ENCODE measurements at regions not wholly inside any gene's neighbourhood (a gene's known extent, or its start where the extent isn't known, plus 50 kb on each side); places are given as distances from the start of the nearest gene placed in this dataset.

GRCh38 chr19:30091456-30091855, 149.4 kb downstream of the URI1 start:
- Histone ChIP-seq H3K4me3 (ENCODE audit: low read length) (no peak overlapping the region), H3K27ac (ENCODE audit: low read length) (no peak overlapping the region), H3K9me3 (ENCODE audit: control insufficient read depth, insufficient read depth, low read length) (no peaks in the 10 kb centered on the region), H3K36me3 (ENCODE audit: control insufficient read depth, insufficient read depth, low read length) (no peaks in the 10 kb centered on the region), H3K27me3 (ENCODE audit: control insufficient read depth, insufficient read depth, low read length) (no peaks in the 10 kb centered on the region), H3K4me1 (ENCODE audit: control insufficient read depth, insufficient read depth, low read length) (no peaks in the 10 kb centered on the region)
- Mint-ChIP-seq H3K27ac (no peak overlapping the region), H3K9me3 (no peaks in the 10 kb centered on the region), H3K36me3 (no peaks in the 10 kb centered on the region), H3K4me3 (no peak overlapping the region), H3K27me3 (ENCODE audit: low read depth in 2 of 2) (no peaks in the 10 kb centered on the region), H3K4me1 (no peaks in the 10 kb centered on the region)
- DNase-seq (no peak), ATAC-seq (no peak)
- intact Hi-C loops (cut with micrococcal nuclease) = no loop called here
- WGBS (ENCODE audit: insufficient coverage) = 92% methylated on average over 10 of the region's 10 CpGs
- TF ChIP-seq CTCF (IDR thresholded peaks at IDR 0.05) = no peak

GRCh38 chr19:30091856-30092255, 149.8 kb downstream of the URI1 start:
- Mint-ChIP-seq H3K36me3 (no peaks in the 10 kb centered on the region), H3K4me1 (no peaks in the 10 kb centered on the region), H3K4me3 (no peak overlapping the region), H3K27me3 (ENCODE audit: low read depth in 2 of 2) (no peaks in the 10 kb centered on the region), H3K9me3 (no peaks in the 10 kb centered on the region), H3K27ac (no peak overlapping the region)
- DNase-seq (no peak), ATAC-seq (no peak)
- WGBS (ENCODE audit: insufficient coverage) = 74% methylated on average over 3 of the region's 3 CpGs
- H3K9me3 ChIP-seq (ENCODE audit: control insufficient read depth, insufficient read depth, low read length) = no peaks in the 10 kb centered on the region
- H3K36me3 ChIP-seq (ENCODE audit: control insufficient read depth, insufficient read depth, low read length) = no peaks in the 10 kb centered on the region
- H3K27ac ChIP-seq (ENCODE audit: low read length) = no peak overlapping the region
- intact Hi-C loops (cut with micrococcal nuclease) = no loop called here
- no peak for TF ChIP-seq CTCF (IDR thresholded peaks at IDR 0.05)
- H3K4me1 ChIP-seq (ENCODE audit: control insufficient read depth, insufficient read depth, low read length) = no peaks in the 10 kb centered on the region
- no peaks in the 10 kb centered on the region for H3K27me3 ChIP-seq (ENCODE audit: control insufficient read depth, insufficient read depth, low read length)
- no peak overlapping the region for H3K4me3 ChIP-seq (ENCODE audit: low read length)

GRCh38 chr19:30092721-30093569, 150.9 kb downstream of the URI1 start:
- H3K27ac Mint-ChIP-seq = no peak overlapping the region
- no peaks in the 10 kb centered on the region for H3K4me1 ChIP-seq (ENCODE audit: control insufficient read depth, insufficient read depth, low read length)
- H3K36me3 ChIP-seq (ENCODE audit: control insufficient read depth, insufficient read depth, low read length) = no peaks in the 10 kb centered on the region
- H3K4me3 Mint-ChIP-seq = no peak overlapping the region
- no peaks in the 10 kb centered on the region for H3K4me1 Mint-ChIP-seq
- no peak overlapping the region for H3K4me3 ChIP-seq (ENCODE audit: low read length)
- ATAC-seq (no peak), DNase-seq (no peak)
- intact Hi-C loops (cut with micrococcal nuclease) = no loop called here
- no peaks in the 10 kb centered on the region for H3K27me3 Mint-ChIP-seq (ENCODE audit: low read depth in 2 of 2)
- no peaks in the 10 kb centered on the region for H3K9me3 Mint-ChIP-seq
- TF ChIP-seq CTCF (IDR thresholded peaks at IDR 0.05) = no peak
- H3K36me3 Mint-ChIP-seq = no peaks in the 10 kb centered on the region
- H3K27me3 ChIP-seq (ENCODE audit: control insufficient read depth, insufficient read depth, low read length) = no peaks in the 10 kb centered on the region
- no peak overlapping the region for H3K27ac ChIP-seq (ENCODE audit: low read length)
- 89% methylated on average over 14 of the region's 14 CpGs for WGBS (ENCODE audit: insufficient coverage)
- H3K9me3 ChIP-seq (ENCODE audit: control insufficient read depth, insufficient read depth, low read length) = no peaks in the 10 kb centered on the region
